ENCODE measurements at regions not wholly inside any gene's neighbourhood (a gene's known extent, or its start where the extent isn't known, plus 50 kb on each side); places are given as distances from the start of the nearest gene placed in this dataset.

DNA sequence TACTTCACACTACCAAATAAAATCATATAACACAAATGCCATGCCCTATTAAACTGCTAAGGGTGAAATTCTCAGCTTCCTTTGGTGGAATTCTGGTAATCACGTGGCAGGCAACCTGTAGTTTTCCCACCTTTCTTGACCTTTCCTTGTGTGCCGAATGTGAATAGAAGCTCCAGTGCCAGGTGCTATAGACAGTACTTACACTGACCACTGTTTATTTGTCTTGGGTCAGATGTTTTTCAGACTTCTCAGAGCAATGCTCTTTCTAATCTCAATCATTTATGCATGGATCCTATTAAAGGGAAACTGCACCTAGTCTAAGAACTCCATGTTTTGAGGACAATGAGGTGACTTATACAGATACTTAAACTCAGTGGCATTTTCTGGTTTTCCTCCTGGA, 296.8 kb upstream of the DIAPH2 start:
- Histone ChIP-seq H2AFZ (ENCODE audit: control insufficient read depth, low read length) (no peak overlapping the region), H3K27me3 (ENCODE audit: control insufficient read depth, extremely low read depth, insufficient read depth, low read length) (no peaks in the 10 kb centered on the region), H3K36me3 (ENCODE audit: control insufficient read depth in 2 of 2, extremely low read depth in 1 of 2, insufficient read depth in 2 of 2, low read length in 2 of 2) (no peaks in the 10 kb centered on the region), H4K20me1 (ENCODE audit: control insufficient read depth, extremely low read depth, insufficient read depth, low read length) (no peaks in the 10 kb centered on the region), H3K9me1 (ENCODE audit: control insufficient read depth, extremely low read depth, insufficient read depth, low read length) (no peaks in the 10 kb centered on the region), H3K9ac (ENCODE audit: control insufficient read depth, extremely low read depth, insufficient read depth, low read length) (no peak overlapping the region), H3K4me2 (ENCODE audit: control insufficient read depth, extremely low read depth, insufficient read depth, low read depth, low read length) (no peak overlapping the region), H3K4me1 (ENCODE audit: control insufficient read depth, extremely low read depth, insufficient read depth, low read length) (no peaks in the 10 kb centered on the region), H3K27ac (ENCODE audit: control insufficient read depth, insufficient read depth, low read length) (no peak overlapping the region), H3K9me3 (ENCODE audit: control insufficient read depth, low read depth, low read length) (no peaks in the 10 kb centered on the region), H3K4me3 (ENCODE audit: control insufficient read depth in 2 of 3, extremely low read depth in 1 of 3, insufficient read depth in 2 of 3, low read depth in 1 of 3, low read length in 3 of 3) (no peak overlapping the region), H3K79me2 (ENCODE audit: control insufficient read depth, insufficient read depth, low read length) (no peaks in the 10 kb centered on the region)
- TF ChIP-seq EZH2 (IDR thresholded peaks at IDR 0.05; ENCODE audit: low read length) = no peak
- TF ChIP-seq, protein P1, sequence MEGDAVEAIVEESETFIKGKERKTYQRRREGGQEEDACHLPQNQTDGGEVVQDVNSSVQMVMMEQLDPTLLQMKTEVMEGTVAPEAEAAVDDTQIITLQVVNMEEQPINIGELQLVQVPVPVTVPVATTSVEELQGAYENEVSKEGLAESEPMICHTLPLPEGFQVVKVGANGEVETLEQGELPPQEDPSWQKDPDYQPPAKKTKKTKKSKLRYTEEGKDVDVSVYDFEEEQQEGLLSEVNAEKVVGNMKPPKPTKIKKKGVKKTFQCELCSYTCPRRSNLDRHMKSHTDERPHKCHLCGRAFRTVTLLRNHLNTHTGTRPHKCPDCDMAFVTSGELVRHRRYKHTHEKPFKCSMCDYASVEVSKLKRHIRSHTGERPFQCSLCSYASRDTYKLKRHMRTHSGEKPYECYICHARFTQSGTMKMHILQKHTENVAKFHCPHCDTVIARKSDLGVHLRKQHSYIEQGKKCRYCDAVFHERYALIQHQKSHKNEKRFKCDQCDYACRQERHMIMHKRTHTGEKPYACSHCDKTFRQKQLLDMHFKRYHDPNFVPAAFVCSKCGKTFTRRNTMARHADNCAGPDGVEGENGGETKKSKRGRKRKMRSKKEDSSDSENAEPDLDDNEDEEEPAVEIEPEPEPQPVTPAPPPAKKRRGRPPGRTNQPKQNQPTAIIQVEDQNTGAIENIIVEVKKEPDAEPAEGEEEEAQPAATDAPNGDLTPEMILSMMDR (optimal IDR thresholded peaks at IDR 0.05 in 1 of 3, IDR thresholded peaks at IDR 0.05 in 1 of 3, conservative IDR thresholded peaks at IDR 0.05 in 1 of 3; ENCODE audit: extremely low read depth in 1 of 3, insufficient read depth in 2 of 3, low read length in 3 of 3) = no peak
- DNase-seq (ENCODE audit: low read depth, low spot score) (no peak), FAIRE-seq (no peak)
- dilution Hi-C loops (cut with MboI; ENCODE audit: extremely low pct_ligation_motif_present, low sequenced_read_pairs) = no loop called here

DNA sequence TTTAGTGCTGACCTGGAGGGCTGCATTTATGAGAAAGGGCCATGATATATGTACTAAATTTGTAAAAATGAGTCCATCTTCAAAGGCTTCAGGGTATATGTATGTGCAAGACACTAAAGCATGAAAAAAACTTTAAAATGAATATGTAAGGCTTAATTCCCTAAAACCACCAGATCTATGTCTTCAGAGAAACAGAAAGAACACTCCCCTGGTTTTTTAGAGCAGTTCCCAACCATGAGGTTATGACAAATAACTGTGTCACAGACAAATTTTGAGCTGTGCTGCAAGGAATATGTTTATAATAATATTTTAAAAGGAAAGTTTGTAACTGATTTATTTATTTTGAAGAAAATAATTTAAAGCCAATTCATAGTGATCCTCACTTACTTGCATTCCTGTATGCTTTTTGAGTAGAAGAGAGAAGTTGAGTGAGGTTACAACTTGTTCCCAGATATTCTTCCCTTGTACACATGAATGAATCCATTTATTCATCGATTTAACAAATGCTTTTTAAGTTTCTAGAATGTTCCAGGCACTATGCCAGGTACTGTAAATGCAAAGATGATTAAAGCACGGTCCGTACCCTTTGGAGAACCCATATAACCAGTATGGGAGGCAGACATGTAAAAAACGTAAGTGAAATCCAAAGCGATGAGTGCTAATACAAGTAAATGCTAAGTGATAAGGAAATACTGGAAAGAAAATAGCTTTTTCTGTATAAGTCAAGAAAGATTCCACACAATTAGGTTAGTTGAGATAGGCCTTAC, 295.2 kb upstream of the DIAPH2 start:
- no peak for FAIRE-seq
- dilution Hi-C loops (cut with MboI; ENCODE audit: extremely low pct_ligation_motif_present, low sequenced_read_pairs) = no loop called here
- Histone ChIP-seq H3K4me2 (ENCODE audit: control insufficient read depth, extremely low read depth, insufficient read depth, low read depth, low read length) (no peak overlapping the region), H3K36me3 (ENCODE audit: control insufficient read depth in 2 of 2, extremely low read depth in 1 of 2, insufficient read depth in 2 of 2, low read length in 2 of 2) (no peaks in the 10 kb centered on the region), H3K9ac (ENCODE audit: control insufficient read depth, extremely low read depth, insufficient read depth, low read length) (no peak overlapping the region), H3K9me3 (ENCODE audit: control insufficient read depth, low read depth, low read length) (no peaks in the 10 kb centered on the region), H3K4me3 (ENCODE audit: control insufficient read depth in 2 of 3, extremely low read depth in 1 of 3, insufficient read depth in 2 of 3, low read depth in 1 of 3, low read length in 3 of 3) (no peak overlapping the region), H3K79me2 (ENCODE audit: control insufficient read depth, insufficient read depth, low read length) (no peaks in the 10 kb centered on the region), H2AFZ (ENCODE audit: control insufficient read depth, low read length) (no peak overlapping the region), H4K20me1 (ENCODE audit: control insufficient read depth, extremely low read depth, insufficient read depth, low read length) (no peaks in the 10 kb centered on the region), H3K9me1 (ENCODE audit: control insufficient read depth, extremely low read depth, insufficient read depth, low read length) (no peaks in the 10 kb centered on the region), H3K27ac (ENCODE audit: control insufficient read depth, insufficient read depth, low read length) (no peak overlapping the region), H3K27me3 (ENCODE audit: control insufficient read depth, extremely low read depth, insufficient read depth, low read length) (no peaks in the 10 kb centered on the region), H3K4me1 (ENCODE audit: control insufficient read depth, extremely low read depth, insufficient read depth, low read length) (no peaks in the 10 kb centered on the region)
- TF ChIP-seq, protein P1 (optimal IDR thresholded peaks at IDR 0.05 in 1 of 3, IDR thresholded peaks at IDR 0.05 in 1 of 3, conservative IDR thresholded peaks at IDR 0.05 in 1 of 3; ENCODE audit: extremely low read depth in 1 of 3, insufficient read depth in 2 of 3, low read length in 3 of 3) = no peak
- TF ChIP-seq EZH2 (IDR thresholded peaks at IDR 0.05; ENCODE audit: low read length) = no peak
- DNase-seq (ENCODE audit: low read depth, low spot score) = no peak

Measured in keratinocyte (primary cell).